Small intestine (tissue), 7 donors: ENCODE measurements at regions not wholly inside any gene's neighbourhood (a gene's known extent, or its start where the extent isn't known, plus 50 kb on each side); places are given as distances from the start of the nearest gene placed in this dataset.

Source experiments
- DNase-seq, 2 donors: peaks; one replicate each; pipeline versions ENCODE4 v3.0.0 to v3.0.0-alpha.2; 2013
- FAIRE-seq: peaks from 2 replicates; lab custom pipeline; 2012; peaks lifted over from hg19 to GRCh38; lab: Jason Lieb, UNC
- H3K27ac ChIP-seq, 3 donors: one replicate each; pipeline ENCODE4 v1.5.1; 2013; ENCODE audit warnings: low read length in 2 of 3, mild to moderate bottlenecking in 2 of 3, control low read depth in 1 of 3, inconsistent platforms in 1 of 3, low read depth in 1 of 3, moderate library complexity in 1 of 3
- H3K27me3 ChIP-seq, 3 donors: one replicate each; pipeline ENCODE4 v1.6.1; 2013; ENCODE audit warnings: low read length in 3 of 3, inconsistent platforms in 1 of 3; ENCODE audit not compliant: control insufficient read depth in 3 of 3, insufficient read depth in 3 of 3
- H3K36me3 ChIP-seq, 3 donors: one replicate each; pipeline ENCODE4 v1.6.1; 2013; ENCODE audit warnings: low read length in 3 of 3, inconsistent platforms in 1 of 3, low read depth in 1 of 3, mild to moderate bottlenecking in 1 of 3, moderate library complexity in 1 of 3; ENCODE audit not compliant: control insufficient read depth in 3 of 3, insufficient read depth in 2 of 3
- H3K4me1 ChIP-seq, 3 donors: one replicate each; pipeline ENCODE4 v1.6.1; 2013; ENCODE audit warnings: low read length in 2 of 3, inconsistent platforms in 1 of 3, low read depth in 1 of 3, mild to moderate bottlenecking in 1 of 3, moderate library complexity in 1 of 3; ENCODE audit not compliant: control insufficient read depth in 3 of 3, insufficient read depth in 2 of 3
- H3K4me3 ChIP-seq, 3 donors: one replicate each; pipeline ENCODE4 v1.5.1; 2013; ENCODE audit warnings: low read length in 3 of 3, control low read depth in 1 of 3, inconsistent platforms in 1 of 3, low read depth in 1 of 3, mild to moderate bottlenecking in 1 of 3, moderate library complexity in 1 of 3
- H3K9me3 ChIP-seq, 2 donors: one replicate each; pipeline ENCODE4 v1.6.1; 2013; ENCODE audit warnings: low read depth in 1 of 2, low read length in 1 of 2; ENCODE audit not compliant: control insufficient read depth in 2 of 2, insufficient read depth in 1 of 2
- WGBS, 3 donors: extraction: QIAGEN DNeasy Blood & Tissue Kit; methylation state at CpG; one replicate each; pipeline ENCODE4 v1.1.7; 2013; 5-methylcytosine and 5-hydroxymethylcytosine counted together
- donor health status: healthy with polysubstance abuse.
- donor health status: control.
- donor health status: control.
- donor health status: Bipolar disorder and iron deficiency.
- donor health status: healthy.

GRCh38 chr2:18901242-18901641 lies 311.9 kb upstream of the NT5C1B start:
- peaks cover 0 to 4% of the 10 kb centered on the region in 2 donors for H3K9me3 ChIP-seq
- H3K27me3 ChIP-seq = no peaks in the 10 kb centered on the region
- FAIRE-seq = no peak
- WGBS, 3 donors = 72 to 90% (median 84%) methylated on average over 3 of the region's 3 CpGs
- no peak overlapping the region for H3K4me3 ChIP-seq
- no peak overlapping the region for H3K27ac ChIP-seq
- H3K4me1 ChIP-seq = no peaks in the 10 kb centered on the region
- DNase-seq = no peak
- no peaks in the 10 kb centered on the region for H3K36me3 ChIP-seq

- DNase-seq = no peak
- FAIRE-seq = no peak
- Histone ChIP-seq H3K4me3 (no peak overlapping the region), H3K36me3 (no peaks in the 10 kb centered on the region), H3K9me3 (no peaks in the 10 kb centered on the region), H3K4me1 (no peaks in the 10 kb centered on the region), H3K27me3 (no peaks in the 10 kb centered on the region), H3K27ac (no peak overlapping the region)
Measured at GRCh38 chr2:18900691-18901141, 311.3 kb upstream of the NT5C1B start.

DNA sequence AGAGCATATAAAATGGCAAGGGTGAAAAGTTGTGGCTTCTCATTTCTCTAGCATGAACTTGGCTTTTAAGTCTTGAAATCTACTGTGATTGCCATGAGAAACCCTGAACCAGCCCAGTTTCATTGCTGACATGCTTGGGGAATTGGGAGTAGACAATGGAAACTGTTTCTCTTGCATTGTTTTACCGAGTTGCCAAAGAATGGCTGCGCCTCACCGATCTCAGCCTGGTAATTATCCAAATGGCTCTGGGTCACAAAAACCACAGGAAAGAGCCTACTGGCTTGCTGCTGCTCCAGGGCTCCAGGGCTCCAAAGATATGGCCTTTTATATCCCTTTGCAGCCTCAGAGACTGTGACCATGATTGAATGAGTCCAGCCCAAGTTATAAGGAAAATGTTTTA lies 310.4 kb upstream of the NT5C1B start:
- Histone ChIP-seq H3K27ac (no peak overlapping the region), H3K27me3 (no peaks in the 10 kb centered on the region), H3K4me1 (no peaks in the 10 kb centered on the region), H3K4me3 (no peak overlapping the region), H3K9me3 (no peaks in the 10 kb centered on the region), H3K36me3 (no peaks in the 10 kb centered on the region)
- WGBS, 3 donors = 81 to 95% (median 94%) methylated on average over 3 of the region's 3 CpGs
- FAIRE-seq (no peak), DNase-seq (no peak)

DNA sequence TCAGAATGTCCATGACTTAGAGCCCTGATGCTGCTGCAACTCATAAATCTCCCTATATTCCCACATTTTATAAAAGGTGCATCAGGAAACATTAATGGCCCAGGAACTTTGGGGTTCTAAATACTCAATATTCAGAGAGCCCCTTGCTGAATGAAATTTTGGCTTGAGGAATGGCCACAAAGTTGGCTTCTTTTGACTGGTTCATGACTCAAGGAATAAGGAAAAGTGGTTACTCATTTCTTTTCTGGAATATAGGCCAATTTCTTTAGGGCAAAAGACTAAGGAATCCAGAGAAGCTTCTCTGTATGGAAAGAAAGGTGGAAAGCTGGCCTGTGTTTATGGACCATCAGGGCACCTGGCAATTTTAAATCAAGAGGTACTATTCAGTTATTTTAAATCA lies 308.9 kb upstream of the NT5C1B start:
- Histone ChIP-seq H3K4me1 (no peaks in the 10 kb centered on the region), H3K36me3 (no peaks in the 10 kb centered on the region), H3K9me3 (no peaks in the 10 kb centered on the region), H3K4me3 (no peak overlapping the region), H3K27ac (no peak overlapping the region), H3K27me3 (no peaks in the 10 kb centered on the region)
- DNase-seq = no peak
- FAIRE-seq = no peak

DNA sequence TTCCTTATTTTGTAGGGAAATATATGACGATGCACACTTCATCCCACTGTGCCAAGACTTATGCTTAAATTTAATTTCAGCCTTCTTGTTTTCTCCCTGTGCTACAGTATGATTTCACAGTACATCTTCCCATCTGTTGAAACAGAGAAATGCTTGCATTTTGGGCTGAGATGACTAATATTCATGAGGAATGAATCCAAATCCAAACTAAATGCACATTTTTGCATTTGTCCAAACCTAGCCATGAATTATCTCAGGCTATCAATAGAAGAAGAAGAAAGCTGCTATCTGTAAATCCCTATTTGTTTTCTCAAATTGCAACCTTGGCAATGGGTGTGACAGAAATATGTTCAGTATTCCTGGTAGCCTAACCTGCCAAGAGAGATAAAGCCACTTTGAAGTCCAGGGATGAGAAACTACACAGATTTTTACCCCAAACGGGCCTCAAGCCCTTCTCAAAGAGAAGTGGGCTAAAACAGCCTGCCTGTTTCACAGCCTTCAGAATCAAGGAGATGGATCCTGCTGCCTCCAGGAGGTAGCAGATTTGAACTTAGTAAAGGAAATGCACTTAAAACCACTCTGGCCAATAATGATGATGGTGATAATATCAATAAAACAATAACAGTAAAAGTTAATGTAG lies 306.9 kb upstream of the NT5C1B start:
- 57 to 64% (median 60%) methylated on average over 2 of the region's 2 CpGs for WGBS, 3 donors
- Histone ChIP-seq H3K36me3 (no peaks in the 10 kb centered on the region), H3K27me3 (no peaks in the 10 kb centered on the region), H3K9me3 (no peaks in the 10 kb centered on the region), H3K4me3 (no peak overlapping the region), H3K4me1 (no peaks in the 10 kb centered on the region), H3K27ac (no peak overlapping the region)
- no peak for FAIRE-seq
- DNase-seq = no peak

- 42 to 60% (median 57%) methylated on average over 3 of the region's 3 CpGs for WGBS, 3 donors
Measured at GRCh38 chr2:18891600-18892345, 302.4 kb upstream of the NT5C1B start.

DNA sequence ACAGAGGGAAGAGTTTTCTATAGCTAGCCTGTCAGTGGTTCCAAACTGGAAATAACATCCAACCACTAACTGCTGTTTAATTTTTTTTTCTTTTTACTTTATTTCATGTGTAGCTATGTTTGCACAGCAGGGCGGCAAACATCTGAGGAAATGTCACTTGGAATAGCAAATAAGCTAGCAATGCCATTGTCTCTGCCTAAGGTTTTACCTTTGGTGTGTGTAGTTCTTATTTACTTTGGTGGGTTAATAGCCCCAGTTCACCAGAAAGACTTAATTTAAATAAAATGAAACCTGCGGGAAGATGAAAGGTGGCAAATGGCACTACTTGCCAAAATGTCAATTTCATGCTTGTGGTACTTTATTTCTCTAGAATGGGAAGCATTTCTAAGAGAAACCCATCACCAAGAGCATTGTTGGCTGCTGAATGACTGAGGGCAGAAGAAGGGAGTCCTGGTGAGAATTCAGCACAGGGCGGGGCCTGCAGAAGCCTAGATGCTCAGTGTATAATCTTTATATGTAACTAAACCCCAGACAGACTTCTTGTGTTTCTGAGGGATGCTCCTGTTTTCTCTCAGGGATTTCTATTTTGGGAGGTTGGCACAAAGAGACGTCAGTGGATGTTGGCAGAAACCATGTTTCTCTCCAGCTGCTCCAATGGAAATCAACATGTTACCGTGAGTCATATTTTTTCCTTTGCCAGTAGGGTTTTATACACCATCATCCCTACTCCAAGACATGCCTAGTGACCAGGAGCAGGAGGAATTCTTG lies 300.4 kb upstream of the NT5C1B start:
- 82 to 86% (median 84%) methylated on average over 5 of the region's 5 CpGs for WGBS, 3 donors
- Histone ChIP-seq H3K27ac (no peak overlapping the region), H3K4me1 (no peaks in the 10 kb centered on the region), H3K4me3 (no peak overlapping the region), H3K27me3 (no peaks in the 10 kb centered on the region), H3K36me3 (no peaks in the 10 kb centered on the region), H3K9me3 (no peaks in the 10 kb centered on the region)
- FAIRE-seq = no peak
- DNase-seq = no peak

More at GRCh38 chr2:18891600-18892345, 302.4 kb upstream of the NT5C1B start:
- FAIRE-seq (no peak), DNase-seq (peak in 1 of 2 donors; percentile 30)
- Histone ChIP-seq H3K9me3 (no peaks in the 10 kb centered on the region), H3K4me1 (no peaks in the 10 kb centered on the region), H3K27ac (no peak overlapping the region), H3K4me3 (no peak overlapping the region), H3K36me3 (no peaks in the 10 kb centered on the region), H3K27me3 (no peaks in the 10 kb centered on the region)

GRCh38 chr2:18885457-18885856 lies 296.1 kb upstream of the NT5C1B start:
- no peaks in the 10 kb centered on the region for H3K4me1 ChIP-seq
- H3K27ac ChIP-seq = no peak overlapping the region
- no peaks in the 10 kb centered on the region for H3K27me3 ChIP-seq
- no peaks in the 10 kb centered on the region for H3K36me3 ChIP-seq
- H3K9me3 ChIP-seq = no peaks in the 10 kb centered on the region
- FAIRE-seq = no peak
- no peak overlapping the region for H3K4me3 ChIP-seq
- 67 to 74% (median 69%) methylated on average over 2 of the region's 2 CpGs for WGBS, 3 donors
- no peak for DNase-seq
